ENCODE measurements at regions not wholly inside any gene's neighbourhood (a gene's known extent, or its start where the extent isn't known, plus 50 kb on each side); places are given as distances from the start of the nearest gene placed in this dataset.

DNA sequence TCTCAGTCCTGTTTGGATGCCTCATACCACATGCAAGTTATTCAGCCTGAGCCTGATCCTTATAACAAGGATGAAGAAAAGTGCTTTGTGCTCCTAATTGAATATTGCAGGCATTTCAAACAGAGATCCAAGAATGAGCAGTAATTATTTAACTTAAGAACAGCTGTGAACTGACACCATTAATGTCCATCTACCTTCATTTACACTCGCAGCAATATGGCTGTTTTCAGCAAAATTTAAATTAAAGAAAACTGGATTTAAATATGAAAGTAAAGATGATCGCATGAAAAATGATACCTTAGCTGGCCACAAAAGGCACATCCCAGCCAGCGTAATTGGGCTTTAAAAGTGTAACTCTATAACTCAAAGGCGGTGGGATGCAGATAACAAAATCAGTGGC lies 466.3 kb downstream of the GALC start:
- H3K9me3 ChIP-seq (replicated peaks; ENCODE audit: control insufficient read depth, insufficient read depth, low read length): no peaks in the 10 kb centered on the region
- H2AFZ ChIP-seq (ENCODE audit: control insufficient read depth, low read depth, low read length): no peak overlapping the region
- H3K4me1 ChIP-seq (ENCODE audit: control insufficient read depth, insufficient read depth, low read length): no peaks in the 10 kb centered on the region
- no peaks in the 10 kb centered on the region for H4K20me1 ChIP-seq (ENCODE audit: control insufficient read depth, insufficient read depth)
- no peak overlapping the region for H3K4me3 ChIP-seq
- DNase-seq (ENCODE audit: low read depth, low spot score) (no peak), ATAC-seq (no peak), FAIRE-seq (no peak)
- ChIA-PET CTCF (interaction anchor here (0.6 kb wide), 1 partner anchor 1005 kb away, joined by 3 read pairs; no protein-coding TSS in a partner anchor), POLR2A (no interaction called here), SMC1A (ENCODE audit: uncharacterized antibody, unreplicated experiment) (no interaction called here), RAD21 (ENCODE audit: unreplicated experiment) (no interaction called here)
- TF ChIP-seq PAX8 (IDR thresholded peaks at IDR 0.05) (no peak), POLR2AphosphoS5 (IDR thresholded peaks at IDR 0.05; ENCODE audit: low read length) (no peak), ZNF217 (IDR thresholded peaks at IDR 0.05) (no peak), ZBTB4 (CRISPR knock-in tag; IDR thresholded peaks at IDR 0.05) (no peak)
- no peak overlapping the region for H3K9ac ChIP-seq (ENCODE audit: control insufficient read depth, insufficient read depth, low read length)
- in situ Hi-C loops (cut with MboI) (no loop called here), intact Hi-C loops (cut with micrococcal nuclease; ENCODE audit: unreplicated experiment) (no loop called here)
- no TSS peak for BruUV-seq (replicated peaks)
- 9% methylated on average over 4 of the region's 4 CpGs for WGBS (ENCODE audit: insufficient coverage, insufficient replicate concordance, low lambda C conversion rate, missing lambda C conversion rate)
- no peaks in the 10 kb centered on the region for H3K27me3 ChIP-seq (replicated peaks in 1 of 2; ENCODE audit: control insufficient read depth in 2 of 2, insufficient read depth in 2 of 2, low read length in 1 of 2)
- H3K27ac ChIP-seq (ENCODE audit: control insufficient read depth, insufficient read depth): no peak overlapping the region
- no peaks in the 10 kb centered on the region for H3K79me2 ChIP-seq (ENCODE audit: control insufficient read depth, insufficient read depth, low read length)
- H3K36me3 ChIP-seq (ENCODE audit: control insufficient read depth in 2 of 2, insufficient read depth in 2 of 2, low read length in 1 of 2): no peaks in the 10 kb centered on the region
- no peak overlapping the region for H3K4me2 ChIP-seq (ENCODE audit: control insufficient read depth, insufficient read depth)

DNA sequence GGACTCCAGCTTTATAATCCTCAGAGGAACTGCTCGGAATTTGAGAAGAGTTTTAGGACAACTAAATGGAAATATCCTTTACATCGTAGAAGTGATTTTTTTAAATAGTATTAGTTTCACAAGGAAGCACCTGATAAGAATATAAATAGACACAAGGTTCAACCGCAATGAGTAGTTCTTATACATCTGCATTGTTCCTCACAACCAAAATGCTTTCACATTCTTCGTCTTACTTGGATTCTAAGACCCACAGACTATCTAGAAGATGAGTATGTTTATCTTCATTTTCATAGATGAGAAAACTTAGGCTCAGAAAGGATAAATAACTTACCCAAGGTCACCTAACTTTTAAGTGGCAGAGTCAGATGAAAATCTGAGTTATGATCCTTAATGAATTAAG lies 469.0 kb downstream of the GALC start:
- ChIA-PET SMC1A (ENCODE audit: uncharacterized antibody, unreplicated experiment) (no interaction called here), CTCF (no interaction called here), POLR2A (no interaction called here), RAD21 (ENCODE audit: unreplicated experiment) (no interaction called here)
- Histone ChIP-seq H3K4me1 (ENCODE audit: control insufficient read depth, insufficient read depth, low read length) (no peaks in the 10 kb centered on the region), H2AFZ (ENCODE audit: control insufficient read depth, low read depth, low read length) (no peak overlapping the region), H4K20me1 (ENCODE audit: control insufficient read depth, insufficient read depth) (no peaks in the 10 kb centered on the region), H3K27me3 (replicated peaks in 1 of 2; ENCODE audit: control insufficient read depth in 2 of 2, insufficient read depth in 2 of 2, low read length in 1 of 2) (no peaks in the 10 kb centered on the region), H3K4me2 (ENCODE audit: control insufficient read depth, insufficient read depth) (no peak overlapping the region), H3K36me3 (ENCODE audit: control insufficient read depth in 2 of 2, insufficient read depth in 2 of 2, low read length in 1 of 2) (no peaks in the 10 kb centered on the region), H3K79me2 (ENCODE audit: control insufficient read depth, insufficient read depth, low read length) (no peaks in the 10 kb centered on the region), H3K27ac (ENCODE audit: control insufficient read depth, insufficient read depth) (no peak overlapping the region), H3K9me3 (replicated peaks; ENCODE audit: control insufficient read depth, insufficient read depth, low read length) (no peaks in the 10 kb centered on the region), H3K4me3 (no peak overlapping the region), H3K9ac (ENCODE audit: control insufficient read depth, insufficient read depth, low read length) (no peak overlapping the region)
- intact Hi-C loops (cut with micrococcal nuclease; ENCODE audit: unreplicated experiment): no loop called here
- 5% methylated on average over 4 of the region's 4 CpGs for WGBS (ENCODE audit: insufficient coverage, insufficient replicate concordance, low lambda C conversion rate, missing lambda C conversion rate)
- TF ChIP-seq CEBPB (IDR thresholded peaks at IDR 0.05; ENCODE audit: borderline replicate concordance in 1 of 2, low read depth in 2 of 2, low read length in 2 of 2): no peak
- TF ChIP-seq NRF1 (conservative IDR thresholded peaks at IDR 0.05; ENCODE audit: low read depth, low read length): no peak
- TF ChIP-seq ZNF274 (IDR thresholded peaks at IDR 0.05; ENCODE audit: insufficient read depth, insufficient read length): no peak
- TF ChIP-seq, protein P1, sequence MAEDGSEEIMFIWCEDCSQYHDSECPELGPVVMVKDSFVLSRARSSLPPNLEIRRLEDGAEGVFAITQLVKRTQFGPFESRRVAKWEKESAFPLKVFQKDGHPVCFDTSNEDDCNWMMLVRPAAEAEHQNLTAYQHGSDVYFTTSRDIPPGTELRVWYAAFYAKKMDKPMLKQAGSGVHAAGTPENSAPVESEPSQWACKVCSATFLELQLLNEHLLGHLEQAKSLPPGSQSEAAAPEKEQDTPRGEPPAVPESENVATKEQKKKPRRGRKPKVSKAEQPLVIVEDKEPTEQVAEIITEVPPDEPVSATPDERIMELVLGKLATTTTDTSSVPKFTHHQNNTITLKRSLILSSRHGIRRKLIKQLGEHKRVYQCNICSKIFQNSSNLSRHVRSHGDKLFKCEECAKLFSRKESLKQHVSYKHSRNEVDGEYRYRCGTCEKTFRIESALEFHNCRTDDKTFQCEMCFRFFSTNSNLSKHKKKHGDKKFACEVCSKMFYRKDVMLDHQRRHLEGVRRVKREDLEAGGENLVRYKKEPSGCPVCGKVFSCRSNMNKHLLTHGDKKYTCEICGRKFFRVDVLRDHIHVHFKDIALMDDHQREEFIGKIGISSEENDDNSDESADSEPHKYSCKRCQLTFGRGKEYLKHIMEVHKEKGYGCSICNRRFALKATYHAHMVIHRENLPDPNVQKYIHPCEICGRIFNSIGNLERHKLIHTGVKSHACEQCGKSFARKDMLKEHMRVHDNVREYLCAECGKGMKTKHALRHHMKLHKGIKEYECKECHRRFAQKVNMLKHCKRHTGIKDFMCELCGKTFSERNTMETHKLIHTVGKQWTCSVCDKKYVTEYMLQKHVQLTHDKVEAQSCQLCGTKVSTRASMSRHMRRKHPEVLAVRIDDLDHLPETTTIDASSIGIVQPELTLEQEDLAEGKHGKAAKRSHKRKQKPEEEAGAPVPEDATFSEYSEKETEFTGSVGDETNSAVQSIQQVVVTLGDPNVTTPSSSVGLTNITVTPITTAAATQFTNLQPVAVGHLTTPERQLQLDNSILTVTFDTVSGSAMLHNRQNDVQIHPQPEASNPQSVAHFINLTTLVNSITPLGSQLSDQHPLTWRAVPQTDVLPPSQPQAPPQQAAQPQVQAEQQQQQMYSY (CRISPR knock-in tag; IDR thresholded peaks at IDR 0.05): no peak
- TF ChIP-seq IRF4 (IDR thresholded peaks at IDR 0.05; ENCODE audit: low read depth, low read length): no peak
- no peak for TF ChIP-seq PAX5 (IDR thresholded peaks at IDR 0.05; ENCODE audit: borderline replicate concordance, low read depth, low read length)
- no peak for TF ChIP-seq RUNX3 (IDR thresholded peaks at IDR 0.05; ENCODE audit: low read length)
- no peak for TF ChIP-seq WRNIP1 (IDR thresholded peaks at IDR 0.05; ENCODE audit: borderline replicate concordance, low read depth, low read length)
- no peak for TF ChIP-seq MTA3 (IDR thresholded peaks at IDR 0.05; ENCODE audit: borderline replicate concordance, low read length)
- DNase-seq (ENCODE audit: low read depth, low spot score) (no peak), ATAC-seq (no peak), FAIRE-seq (no peak)
- BruUV-seq (replicated peaks): no TSS peak
- in situ Hi-C loops (cut with MboI): no loop called here
